ENCODE measurements at regions not wholly inside any gene's neighbourhood (a gene's known extent, or its start where the extent isn't known, plus 50 kb on each side); places are given as distances from the start of the nearest gene placed in this dataset.

DNA sequence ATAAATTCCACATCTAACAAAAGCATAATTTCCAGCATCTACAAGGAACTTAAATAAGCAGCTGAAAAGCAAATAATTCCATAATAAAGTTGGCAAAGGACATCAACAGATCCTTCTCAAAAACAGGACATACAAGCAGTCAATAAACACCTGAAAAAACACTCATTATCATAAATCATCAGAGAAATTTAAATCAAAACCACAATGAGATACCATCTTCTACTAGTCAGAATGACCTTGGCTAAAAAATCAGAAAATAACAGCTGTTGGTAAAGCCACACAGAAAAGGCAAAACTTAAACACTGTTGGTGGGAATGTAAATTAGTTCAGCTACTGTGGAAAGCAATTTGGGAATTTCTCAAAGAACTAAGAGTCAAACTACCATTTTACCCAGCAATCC, 1371.1 kb upstream of the ACO1 start:
- in situ Hi-C loops (cut with MboI) = no loop called here
- no peak overlapping the region for H3K9ac ChIP-seq (ENCODE audit: control insufficient read depth, insufficient read depth, low read length)
- intact Hi-C loops (cut with micrococcal nuclease; ENCODE audit: unreplicated experiment) = no loop called here
- no peak overlapping the region for H3K27ac ChIP-seq (ENCODE audit: control insufficient read depth, insufficient read depth)
- H2AFZ ChIP-seq (ENCODE audit: control insufficient read depth, low read depth, low read length) = no peak overlapping the region
- SMC1A ChIA-PET (ENCODE audit: uncharacterized antibody, unreplicated experiment) = interaction anchor here (1.2 kb wide), 1 partner anchor 9 kb away, joined by 3 read pairs; no protein-coding TSS in a partner anchor
- BruUV-seq (replicated peaks) = no TSS peak
- H4K20me1 ChIP-seq (ENCODE audit: control insufficient read depth, insufficient read depth) = no peaks in the 10 kb centered on the region
- no peaks in the 10 kb centered on the region for H3K79me2 ChIP-seq (ENCODE audit: control insufficient read depth, insufficient read depth, low read length)
- ATAC-seq (no peak), FAIRE-seq (no peak), DNase-seq (ENCODE audit: low read depth, low spot score) (no peak)
- H3K9me3 ChIP-seq (replicated peaks; ENCODE audit: control insufficient read depth, insufficient read depth, low read length) = no peaks in the 10 kb centered on the region
- no peaks in the 10 kb centered on the region for H3K27me3 ChIP-seq (replicated peaks in 1 of 2; ENCODE audit: control insufficient read depth in 2 of 2, insufficient read depth in 2 of 2, low read length in 1 of 2)
- TF ChIP-seq ZNF24 (IDR thresholded peaks at IDR 0.05) = no peak
- no peak for TF ChIP-seq ETV6 (conservative IDR thresholded peaks at IDR 0.05 in 1 of 2, IDR thresholded peaks at IDR 0.05 in 1 of 2; ENCODE audit: borderline replicate concordance in 1 of 2, low read depth in 1 of 2)
- TF ChIP-seq, protein P1, sequence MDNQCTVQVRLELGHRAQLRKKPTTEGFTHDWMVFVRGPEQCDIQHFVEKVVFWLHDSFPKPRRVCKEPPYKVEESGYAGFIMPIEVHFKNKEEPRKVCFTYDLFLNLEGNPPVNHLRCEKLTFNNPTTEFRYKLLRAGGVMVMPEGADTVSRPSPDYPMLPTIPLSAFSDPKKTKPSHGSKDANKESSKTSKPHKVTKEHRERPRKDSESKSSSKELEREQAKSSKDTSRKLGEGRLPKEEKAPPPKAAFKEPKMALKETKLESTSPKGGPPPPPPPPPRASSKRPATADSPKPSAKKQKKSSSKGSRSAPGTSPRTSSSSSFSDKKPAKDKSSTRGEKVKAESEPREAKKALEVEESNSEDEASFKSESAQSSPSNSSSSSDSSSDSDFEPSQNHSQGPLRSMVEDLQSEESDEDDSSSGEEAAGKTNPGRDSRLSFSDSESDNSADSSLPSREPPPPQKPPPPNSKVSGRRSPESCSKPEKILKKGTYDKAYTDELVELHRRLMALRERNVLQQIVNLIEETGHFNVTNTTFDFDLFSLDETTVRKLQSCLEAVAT (IDR thresholded peaks at IDR 0.05) = no peak
- no peak for TF ChIP-seq CBX3 (IDR thresholded peaks at IDR 0.05; ENCODE audit: borderline replicate concordance, low read depth)
- no peak for TF ChIP-seq GATAD2B (conservative IDR thresholded peaks at IDR 0.05; ENCODE audit: low read depth)
- TF ChIP-seq, protein P2, sequence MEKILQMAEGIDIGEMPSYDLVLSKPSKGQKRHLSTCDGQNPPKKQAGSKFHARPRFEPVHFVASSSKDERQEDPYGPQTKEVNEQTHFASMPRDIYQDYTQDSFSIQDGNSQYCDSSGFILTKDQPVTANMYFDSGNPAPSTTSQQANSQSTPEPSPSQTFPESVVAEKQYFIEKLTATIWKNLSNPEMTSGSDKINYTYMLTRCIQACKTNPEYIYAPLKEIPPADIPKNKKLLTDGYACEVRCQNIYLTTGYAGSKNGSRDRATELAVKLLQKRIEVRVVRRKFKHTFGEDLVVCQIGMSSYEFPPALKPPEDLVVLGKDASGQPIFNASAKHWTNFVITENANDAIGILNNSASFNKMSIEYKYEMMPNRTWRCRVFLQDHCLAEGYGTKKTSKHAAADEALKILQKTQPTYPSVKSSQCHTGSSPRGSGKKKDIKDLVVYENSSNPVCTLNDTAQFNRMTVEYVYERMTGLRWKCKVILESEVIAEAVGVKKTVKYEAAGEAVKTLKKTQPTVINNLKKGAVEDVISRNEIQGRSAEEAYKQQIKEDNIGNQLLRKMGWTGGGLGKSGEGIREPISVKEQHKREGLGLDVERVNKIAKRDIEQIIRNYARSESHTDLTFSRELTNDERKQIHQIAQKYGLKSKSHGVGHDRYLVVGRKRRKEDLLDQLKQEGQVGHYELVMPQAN (conservative IDR thresholded peaks at IDR 0.05) = no peak
- TF ChIP-seq MTA3 (IDR thresholded peaks at IDR 0.05; ENCODE audit: borderline replicate concordance, low read length) = no peak
- no peak for TF ChIP-seq HDGF (IDR thresholded peaks at IDR 0.05)
- no peak for TF ChIP-seq TARDBP (IDR thresholded peaks at IDR 0.05; ENCODE audit: borderline replicate concordance)
- TF ChIP-seq CBFB (IDR thresholded peaks at IDR 0.05; ENCODE audit: low read depth) = no peak
- TF ChIP-seq, protein P3, sequence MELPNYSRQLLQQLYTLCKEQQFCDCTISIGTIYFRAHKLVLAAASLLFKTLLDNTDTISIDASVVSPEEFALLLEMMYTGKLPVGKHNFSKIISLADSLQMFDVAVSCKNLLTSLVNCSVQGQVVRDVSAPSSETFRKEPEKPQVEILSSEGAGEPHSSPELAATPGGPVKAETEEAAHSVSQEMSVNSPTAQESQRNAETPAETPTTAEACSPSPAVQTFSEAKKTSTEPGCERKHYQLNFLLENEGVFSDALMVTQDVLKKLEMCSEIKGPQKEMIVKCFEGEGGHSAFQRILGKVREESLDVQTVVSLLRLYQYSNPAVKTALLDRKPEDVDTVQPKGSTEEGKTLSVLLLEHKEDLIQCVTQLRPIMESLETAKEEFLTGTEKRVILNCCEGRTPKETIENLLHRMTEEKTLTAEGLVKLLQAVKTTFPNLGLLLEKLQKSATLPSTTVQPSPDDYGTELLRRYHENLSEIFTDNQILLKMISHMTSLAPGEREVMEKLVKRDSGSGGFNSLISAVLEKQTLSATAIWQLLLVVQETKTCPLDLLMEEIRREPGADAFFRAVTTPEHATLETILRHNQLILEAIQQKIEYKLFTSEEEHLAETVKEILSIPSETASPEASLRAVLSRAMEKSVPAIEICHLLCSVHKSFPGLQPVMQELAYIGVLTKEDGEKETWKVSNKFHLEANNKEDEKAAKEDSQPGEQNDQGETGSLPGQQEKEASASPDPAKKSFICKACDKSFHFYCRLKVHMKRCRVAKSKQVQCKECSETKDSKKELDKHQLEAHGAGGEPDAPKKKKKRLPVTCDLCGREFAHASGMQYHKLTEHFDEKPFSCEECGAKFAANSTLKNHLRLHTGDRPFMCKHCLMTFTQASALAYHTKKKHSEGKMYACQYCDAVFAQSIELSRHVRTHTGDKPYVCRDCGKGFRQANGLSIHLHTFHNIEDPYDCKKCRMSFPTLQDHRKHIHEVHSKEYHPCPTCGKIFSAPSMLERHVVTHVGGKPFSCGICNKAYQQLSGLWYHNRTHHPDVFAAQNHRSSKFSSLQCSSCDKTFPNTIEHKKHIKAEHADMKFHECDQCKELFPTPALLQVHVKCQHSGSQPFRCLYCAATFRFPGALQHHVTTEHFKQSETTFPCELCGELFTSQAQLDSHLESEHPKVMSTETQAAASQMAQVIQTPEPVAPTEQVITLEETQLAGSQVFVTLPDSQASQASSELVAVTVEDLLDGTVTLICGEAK (IDR thresholded peaks at IDR 0.05; ENCODE audit: borderline replicate concordance) = no peak
- TF ChIP-seq RUNX3 (IDR thresholded peaks at IDR 0.05; ENCODE audit: low read length) = no peak
- no peak for TF ChIP-seq MEF2A (IDR thresholded peaks at IDR 0.05; ENCODE audit: insufficient read depth, low read depth, low read length)
- RAD21 ChIA-PET (ENCODE audit: unreplicated experiment) = no interaction called here
- POLR2A ChIA-PET = no interaction called here
- CTCF ChIA-PET = no interaction called here
- H3K4me1 ChIP-seq (ENCODE audit: control insufficient read depth, insufficient read depth, low read length) = no peaks in the 10 kb centered on the region
- no peak overlapping the region for H3K4me3 ChIP-seq
- H3K4me2 ChIP-seq (ENCODE audit: control insufficient read depth, insufficient read depth) = no peak overlapping the region
- no peaks in the 10 kb centered on the region for H3K36me3 ChIP-seq (ENCODE audit: control insufficient read depth in 2 of 2, insufficient read depth in 2 of 2, low read length in 1 of 2)
